ENCODE measurements at regions not wholly inside any gene's neighbourhood (a gene's known extent, or its start where the extent isn't known, plus 50 kb on each side); places are given as distances from the start of the nearest gene placed in this dataset.
"Not testable (repeated sequence)": the region's sequence is repeated elsewhere in the genome, so short reads cannot be mapped to it uniquely, and the experiment has no call there.

GRCh38 chr7:69246758-69247157 is 351.5 kb upstream of the AUTS2 start:
- DNase-seq (ENCODE audit: low read depth) = no peak

- not testable (repeated sequence) for DNase-seq (ENCODE audit: low read depth)
Observed at GRCh38 chr7:69248382-69248828, 349.9 kb upstream of the AUTS2 start.

- DNase-seq (ENCODE audit: low read depth) = no peak
Observed at GRCh38 chr7:69250958-69251357, 347.3 kb upstream of the AUTS2 start.

- DNase-seq (ENCODE audit: low read depth) = no peak
Observed at GRCh38 chr7:69254643-69255042, 343.6 kb upstream of the AUTS2 start.

GRCh38 chr7:69256634-69257081 is 341.6 kb upstream of the AUTS2 start:
- DNase-seq (ENCODE audit: low read depth) = no peak

GRCh38 chr7:69257592-69257991 is 340.7 kb upstream of the AUTS2 start:
- no peak for DNase-seq (ENCODE audit: low read depth)

- DNase-seq (ENCODE audit: low read depth) = no peak
Observed at GRCh38 chr7:69259445-69259844, 338.8 kb upstream of the AUTS2 start.

GRCh38 chr7:69260023-69260422 is 338.3 kb upstream of the AUTS2 start:
- DNase-seq (ENCODE audit: low read depth) = no peak

GRCh38 chr7:69263550-69263949 is 334.7 kb upstream of the AUTS2 start:
- no peak for DNase-seq (ENCODE audit: low read depth)

- no peak for DNase-seq (ENCODE audit: low read depth)
Observed at GRCh38 chr7:69269806-69270205, 328.5 kb upstream of the AUTS2 start.

- DNase-seq (ENCODE audit: low read depth) = no peak
Observed at GRCh38 chr7:69272101-69272500, 326.2 kb upstream of the AUTS2 start.

GRCh38 chr7:69276011-69276729 is 322.1 kb upstream of the AUTS2 start:
- no peak for DNase-seq (ENCODE audit: low read depth)

- no peak for DNase-seq (ENCODE audit: low read depth)
Observed at GRCh38 chr7:69277366-69277765, 320.9 kb upstream of the AUTS2 start.

GRCh38 chr7:69282946-69283345 is 315.3 kb upstream of the AUTS2 start:
- DNase-seq (ENCODE audit: low read depth) = no peak

GRCh38 chr7:69283421-69283820 is 314.9 kb upstream of the AUTS2 start:
- DNase-seq (ENCODE audit: low read depth) = no peak

- no peak for DNase-seq (ENCODE audit: low read depth)
Observed at GRCh38 chr7:69285854-69286253, 312.4 kb upstream of the AUTS2 start.

GRCh38 chr7:69295977-69296376 is 302.3 kb upstream of the AUTS2 start:
- DNase-seq (ENCODE audit: low read depth) = no peak

GRCh38 chr7:69301253-69301652 is 297.0 kb upstream of the AUTS2 start:
- DNase-seq (ENCODE audit: low read depth) = no peak

GRCh38 chr7:69309601-69310000 is 288.7 kb upstream of the AUTS2 start:
- DNase-seq (ENCODE audit: low read depth) = no peak

GRCh38 chr7:69311489-69311888 is 286.8 kb upstream of the AUTS2 start:
- no peak for DNase-seq (ENCODE audit: low read depth)

- not testable (repeated sequence) for DNase-seq (ENCODE audit: low read depth)
Observed at GRCh38 chr7:69313852-69314251, 284.4 kb upstream of the AUTS2 start.

GRCh38 chr7:69318794-69319193 is 279.5 kb upstream of the AUTS2 start:
- DNase-seq (ENCODE audit: low read depth) = no peak

GRCh38 chr7:69328516-69328915 is 269.8 kb upstream of the AUTS2 start:
- no peak for DNase-seq (ENCODE audit: low read depth)

- no peak for DNase-seq (ENCODE audit: low read depth)
Observed at GRCh38 chr7:69334701-69335100, 263.6 kb upstream of the AUTS2 start.

Data from stimulated activated CD8-positive, alpha-beta memory T cell treated with anti-CD3 and anti-CD28 coated beads, Interleukin-15, amount 100 ng/mL, for 1 hour (primary cell).